MCF 10A (cell line): ENCODE measurements at regions not wholly inside any gene's neighbourhood (a gene's known extent, or its start where the extent isn't known, plus 50 kb on each side); places are given as distances from the start of the nearest gene placed in this dataset.

Source experiments
- BruUV-seq: library from RNA; stranded (reverse); fragments of 400-500 nt; replicated peaks from 2 replicates; lab custom pipeline; 2021; lab: Mats Ljungman, UMichigan
- CTCF ChIA-PET: fragments of 300-600 bp; sonication (Branson Sonifier 250); formaldehyde crosslinking; extraction: SDS; loops from one replicate; lab custom pipeline; 2021; ENCODE audit warnings: antibody characterized with exemption, inconsistent platforms; lab: Yijun Ruan, JAX
- POLR2A ChIA-PET: fragments of 300-600, 350-650 bp; sonication (Branson Sonifier 250); formaldehyde crosslinking; extraction: SDS; loops from one replicate; lab custom pipeline; 2020; ENCODE audit warnings: antibody characterized with exemption, inconsistent platforms; lab: Yijun Ruan, JAX
- DNase-seq: peaks from one replicate; pipeline ENCODE4 v3.0.0-alpha.2; 2018; ENCODE audit not compliant: unreplicated experiment
- H3K27ac Mint-ChIP-seq: one replicate; pipeline ENCODE4 v1.8.0; 2022; ENCODE audit warnings: mild to moderate bottlenecking, low read depth, mixed read lengths; ENCODE audit not compliant: unreplicated experiment
- H3K27me3 Mint-ChIP-seq: one replicate; pipeline ENCODE4 v1.8.0; 2022; ENCODE audit warnings: mixed read lengths; ENCODE audit not compliant: insufficient read depth, unreplicated experiment
- H3K36me3 Mint-ChIP-seq: one replicate; pipeline ENCODE4 v1.8.0; 2022; ENCODE audit warnings: mild to moderate bottlenecking, moderate library complexity, mixed read lengths; ENCODE audit not compliant: insufficient read depth, unreplicated experiment
- H3K4me1 Mint-ChIP-seq: one replicate; pipeline ENCODE4 v1.8.0; 2022; ENCODE audit warnings: mixed read lengths; ENCODE audit not compliant: insufficient read depth, unreplicated experiment
- H3K4me3 Mint-ChIP-seq: one replicate; pipeline ENCODE4 v1.8.0; 2022; ENCODE audit warnings: mild to moderate bottlenecking, moderate library complexity, mixed read lengths; ENCODE audit not compliant: unreplicated experiment
- H3K9me3 Mint-ChIP-seq: one replicate; pipeline ENCODE4 v1.8.0; 2022; ENCODE audit warnings: mixed read lengths; ENCODE audit not compliant: unreplicated experiment
- intact Hi-C: fragments of 100-400 bp; cut with micrococcal nuclease; formaldehyde crosslinking; loops from 2 replicates; pipeline ENCODE4 v1.14.1; 2022
- TF ChIP-seq, protein P1 (sequence below): fragments of 200-600 bp; IDR thresholded peaks from one replicate; pipeline ENCODE4 v1.8.0; 2022; ENCODE audit warnings: antibody characterized with exemption, mild to moderate bottlenecking; ENCODE audit not compliant: unreplicated experiment

GRCh38 chr17:10944819-10945218 is 106.9 kb upstream of the PIRT start:
- intact Hi-C loops, result no loop called here
- H3K27ac Mint-ChIP-seq, result no peak overlapping the region
- ChIA-PET CTCF (no interaction called here), POLR2A (no interaction called here)
- no TSS peak for BruUV-seq
- peaks cover 39% of the 10 kb centered on the region for H3K27me3 Mint-ChIP-seq
- peaks cover 13% of the 10 kb centered on the region for H3K9me3 Mint-ChIP-seq
- no peaks in the 10 kb centered on the region for H3K36me3 Mint-ChIP-seq
- H3K4me3 Mint-ChIP-seq, result no peak overlapping the region
- DNase-seq, result no peak
- TF ChIP-seq, protein P1, sequence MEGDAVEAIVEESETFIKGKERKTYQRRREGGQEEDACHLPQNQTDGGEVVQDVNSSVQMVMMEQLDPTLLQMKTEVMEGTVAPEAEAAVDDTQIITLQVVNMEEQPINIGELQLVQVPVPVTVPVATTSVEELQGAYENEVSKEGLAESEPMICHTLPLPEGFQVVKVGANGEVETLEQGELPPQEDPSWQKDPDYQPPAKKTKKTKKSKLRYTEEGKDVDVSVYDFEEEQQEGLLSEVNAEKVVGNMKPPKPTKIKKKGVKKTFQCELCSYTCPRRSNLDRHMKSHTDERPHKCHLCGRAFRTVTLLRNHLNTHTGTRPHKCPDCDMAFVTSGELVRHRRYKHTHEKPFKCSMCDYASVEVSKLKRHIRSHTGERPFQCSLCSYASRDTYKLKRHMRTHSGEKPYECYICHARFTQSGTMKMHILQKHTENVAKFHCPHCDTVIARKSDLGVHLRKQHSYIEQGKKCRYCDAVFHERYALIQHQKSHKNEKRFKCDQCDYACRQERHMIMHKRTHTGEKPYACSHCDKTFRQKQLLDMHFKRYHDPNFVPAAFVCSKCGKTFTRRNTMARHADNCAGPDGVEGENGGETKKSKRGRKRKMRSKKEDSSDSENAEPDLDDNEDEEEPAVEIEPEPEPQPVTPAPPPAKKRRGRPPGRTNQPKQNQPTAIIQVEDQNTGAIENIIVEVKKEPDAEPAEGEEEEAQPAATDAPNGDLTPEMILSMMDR, result no peak
- H3K4me1 Mint-ChIP-seq, result no peaks in the 10 kb centered on the region

GRCh38 chr17:10936931-10937330 is 99.0 kb upstream of the PIRT start:
- H3K9me3 Mint-ChIP-seq, result no peaks in the 10 kb centered on the region

DNA sequence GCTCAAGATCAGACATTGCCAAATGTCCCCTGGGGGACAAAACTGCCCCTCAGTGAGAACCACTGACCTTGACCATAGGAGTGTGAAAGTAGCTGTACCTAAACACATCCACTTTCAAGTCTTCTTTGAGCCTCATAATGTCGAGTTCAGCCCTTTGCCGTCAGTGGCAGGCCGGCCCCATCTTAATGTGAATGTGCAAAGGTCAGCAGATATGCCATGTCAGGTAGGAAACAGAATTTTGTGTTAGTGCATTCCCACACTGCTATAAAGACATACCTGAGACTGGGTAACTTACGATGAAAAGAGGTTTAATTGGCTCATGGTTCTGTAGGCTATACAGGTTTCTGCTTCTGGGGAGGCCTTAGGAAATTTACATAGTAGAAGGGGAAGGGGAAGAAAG is 95.1 kb upstream of the PIRT start:
- H3K27ac Mint-ChIP-seq, result no peak overlapping the region
- DNase-seq, result no peak
- no peaks in the 10 kb centered on the region for H3K4me1 Mint-ChIP-seq
- no peak overlapping the region for H3K4me3 Mint-ChIP-seq
- BruUV-seq, result no TSS peak
- H3K36me3 Mint-ChIP-seq, result no peaks in the 10 kb centered on the region
- H3K9me3 Mint-ChIP-seq, result no peaks in the 10 kb centered on the region
- no peaks in the 10 kb centered on the region for H3K27me3 Mint-ChIP-seq
- POLR2A ChIA-PET, result no interaction called here
- CTCF ChIA-PET, result no interaction called here
- intact Hi-C loops, result no loop called here
- TF ChIP-seq, protein P1, result no peak

More at GRCh38 chr17:10936931-10937330, 99.0 kb upstream of the PIRT start:
- TF ChIP-seq, protein P1, result no peak
- H3K27me3 Mint-ChIP-seq, result no peaks in the 10 kb centered on the region
- no TSS peak for BruUV-seq
- POLR2A ChIA-PET, result no interaction called here
- no peak for DNase-seq
- intact Hi-C loops, result no loop called here
- no peaks in the 10 kb centered on the region for H3K36me3 Mint-ChIP-seq
- CTCF ChIA-PET, result no interaction called here
- H3K4me1 Mint-ChIP-seq, result no peaks in the 10 kb centered on the region
- no peak overlapping the region for H3K4me3 Mint-ChIP-seq
- H3K27ac Mint-ChIP-seq, result no peak overlapping the region

GRCh38 chr17:10931133-10931532 is 93.2 kb upstream of the PIRT start:
- POLR2A ChIA-PET, result no interaction called here
- Mint-ChIP-seq H3K36me3 (no peaks in the 10 kb centered on the region), H3K27ac (no peak overlapping the region), H3K9me3 (no peaks in the 10 kb centered on the region), H3K4me3 (no peak overlapping the region), H3K4me1 (no peaks in the 10 kb centered on the region), H3K27me3 (no peaks in the 10 kb centered on the region)
- TF ChIP-seq, protein P1, result no peak
- BruUV-seq, result no TSS peak
- no peak for DNase-seq
- CTCF ChIA-PET, result interaction anchor here (0.5 kb wide), 1 partner anchor 56 kb away, joined by 5 read pairs; no protein-coding TSS in a partner anchor
- intact Hi-C loops, result no loop called here
